GM19035 (cell line): ENCODE measurements at regions not wholly inside any gene's neighbourhood (a gene's known extent, or its start where the extent isn't known, plus 50 kb on each side); places are given as distances from the start of the nearest gene placed in this dataset.

Experiments
- ATAC-seq: cut with Tn5 transposase; IDR thresholded peaks from one replicate; pipeline ENCODE4 v1.9.1; 2021; ENCODE audit not compliant: unreplicated experiment

DNA sequence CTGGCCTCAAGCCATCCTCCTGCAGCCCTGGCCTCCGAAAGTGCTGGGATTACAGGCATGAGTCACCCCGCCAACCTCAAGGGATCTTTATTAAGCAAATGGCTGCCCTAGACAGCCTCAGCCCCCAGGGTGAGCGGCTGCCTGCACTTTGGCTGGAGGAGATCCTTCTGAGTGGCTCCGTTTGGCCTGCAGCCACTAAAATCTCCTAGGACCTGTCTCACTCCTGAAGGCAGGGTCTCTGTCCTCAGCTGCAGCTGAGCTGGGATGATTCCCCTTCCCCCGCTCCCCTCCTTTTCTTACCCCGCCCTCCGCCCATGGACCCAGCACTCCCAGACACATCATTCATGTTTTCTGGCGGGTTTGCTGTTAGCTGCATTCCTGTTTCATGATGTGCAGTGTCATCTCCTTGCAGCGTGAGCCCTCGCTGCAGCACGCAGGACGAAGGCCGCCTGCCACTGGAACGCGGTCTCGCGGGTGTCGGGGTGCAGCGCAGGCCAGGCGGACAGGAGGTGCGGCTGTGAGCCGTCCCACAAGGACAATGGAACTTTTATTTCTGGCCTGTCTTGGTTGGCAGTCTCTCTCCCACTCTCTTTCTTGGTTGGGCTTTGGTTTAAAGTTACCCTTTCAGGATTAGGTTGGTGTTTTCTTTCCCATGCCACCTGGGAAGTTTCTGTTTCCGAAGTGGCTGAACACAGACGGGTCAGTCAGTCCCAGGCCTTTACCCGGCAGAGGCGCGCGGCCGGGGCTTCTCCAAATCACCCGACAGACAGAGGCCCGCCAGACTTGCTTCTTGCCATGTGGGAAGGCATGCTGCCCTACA lies 137.1 kb downstream of the FOXD1 start:
- no peak for ATAC-seq

DNA sequence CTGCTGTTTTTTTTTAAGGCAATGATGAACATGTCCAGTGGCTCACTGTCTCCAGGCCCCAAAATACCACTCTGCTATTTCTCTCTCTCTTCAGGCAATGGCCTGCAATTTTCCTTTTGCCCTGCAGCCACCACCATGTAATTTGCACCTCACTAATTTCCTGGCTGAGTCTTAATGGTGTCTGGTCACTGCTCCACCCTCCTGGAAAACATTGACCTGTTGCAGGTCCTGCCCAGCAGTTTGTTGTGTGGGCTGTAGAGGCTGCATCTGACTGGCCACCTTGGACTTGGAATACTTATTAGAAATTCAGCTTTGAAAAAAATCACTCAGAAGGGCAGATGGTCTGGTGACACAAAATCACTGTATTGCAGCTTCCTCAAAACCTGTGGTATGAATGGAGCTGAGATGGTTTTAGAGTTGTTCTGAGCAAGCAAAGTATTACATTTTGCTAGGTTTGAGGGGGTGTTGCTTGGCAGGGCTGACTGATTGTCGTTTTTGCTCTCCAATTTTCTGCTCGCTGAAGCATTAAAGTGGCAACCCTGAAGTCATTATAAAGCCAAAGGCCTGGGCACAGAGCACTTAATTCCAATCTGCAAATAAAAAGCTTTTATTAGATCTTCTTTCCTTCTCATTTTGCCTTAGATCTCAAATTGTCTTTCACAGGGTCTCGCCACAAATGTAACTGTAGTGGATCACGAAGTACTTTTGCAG lies 134.8 kb downstream of the TMEM174 start:
- ATAC-seq = no peak

DNA sequence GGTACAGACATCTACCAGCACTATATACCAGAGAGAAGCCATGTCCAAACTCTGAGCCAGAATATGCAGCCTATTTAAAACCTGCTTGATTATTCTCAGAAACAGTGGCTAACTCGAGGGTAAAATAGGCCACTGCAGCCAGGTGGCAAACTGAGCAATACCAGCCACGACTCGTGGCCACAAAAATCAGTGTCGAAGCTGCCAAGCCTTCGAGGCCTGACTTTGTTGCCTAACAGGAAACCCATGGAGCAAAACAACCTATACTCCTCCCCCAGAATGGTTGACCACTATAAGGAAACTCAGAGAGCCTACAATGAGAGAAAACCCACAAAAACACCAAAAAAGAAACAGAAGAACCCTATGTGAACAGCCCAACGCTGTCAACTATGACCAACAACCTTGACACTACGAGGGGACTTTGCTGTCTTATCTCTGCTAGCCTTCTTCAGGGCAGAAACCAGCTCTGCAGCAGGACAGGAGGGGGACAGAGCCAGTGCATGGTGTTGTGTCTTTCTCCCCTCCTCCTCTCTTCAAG lies 133.8 kb downstream of the TMEM174 start:
- ATAC-seq = no peak

DNA sequence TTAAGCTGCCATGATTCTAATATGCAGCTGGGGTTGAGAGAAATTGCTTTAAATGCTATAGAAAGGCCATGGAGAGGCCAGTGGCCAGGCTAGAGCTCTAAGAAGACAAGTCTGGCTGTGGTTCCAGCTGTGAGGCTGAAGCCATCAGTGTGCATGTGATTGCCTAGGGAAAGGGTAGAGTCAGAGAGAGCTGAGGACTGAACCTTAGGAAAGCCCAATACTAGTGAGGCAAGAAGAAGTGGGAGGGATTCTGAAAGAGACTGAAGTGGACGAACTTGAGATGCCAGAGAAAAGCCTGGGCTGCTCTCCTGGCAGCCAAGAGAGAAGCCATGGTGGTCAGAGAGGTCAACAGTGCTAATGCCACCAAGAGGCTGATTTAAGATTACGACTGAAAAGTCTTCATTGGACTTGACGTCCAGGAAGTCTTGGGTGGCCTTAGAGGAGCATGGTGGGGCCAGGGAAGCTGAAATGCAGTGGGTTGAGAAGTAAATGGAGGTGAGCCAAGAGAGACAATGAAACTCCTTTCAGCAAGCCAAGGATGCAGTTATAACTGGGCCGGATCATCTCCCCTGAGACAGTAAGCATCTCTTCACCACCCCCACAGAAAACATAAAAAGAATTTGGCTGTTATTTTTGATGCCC lies 133.2 kb downstream of the TMEM174 start:
- no peak for ATAC-seq

DNA sequence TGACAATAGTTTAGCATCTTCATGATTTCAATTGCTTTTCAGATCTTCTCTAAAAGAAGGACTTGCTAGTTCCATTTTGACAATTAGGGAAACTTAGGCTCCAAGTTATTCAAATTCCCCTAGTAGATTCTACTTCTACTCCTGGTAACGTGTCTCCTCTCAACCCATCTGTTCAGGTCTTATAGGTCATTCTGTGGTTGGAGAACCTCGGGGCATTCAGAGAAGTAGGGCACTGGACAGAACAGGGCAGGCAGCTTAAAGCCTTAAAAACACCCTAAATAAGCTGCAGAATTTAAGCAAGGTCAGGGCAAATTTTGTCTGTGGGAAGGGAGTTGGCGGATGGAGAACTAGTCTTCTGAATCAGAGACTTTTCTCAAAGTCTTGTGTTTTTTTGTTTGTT lies 132.4 kb downstream of the TMEM174 start:
- ATAC-seq = no peak

DNA sequence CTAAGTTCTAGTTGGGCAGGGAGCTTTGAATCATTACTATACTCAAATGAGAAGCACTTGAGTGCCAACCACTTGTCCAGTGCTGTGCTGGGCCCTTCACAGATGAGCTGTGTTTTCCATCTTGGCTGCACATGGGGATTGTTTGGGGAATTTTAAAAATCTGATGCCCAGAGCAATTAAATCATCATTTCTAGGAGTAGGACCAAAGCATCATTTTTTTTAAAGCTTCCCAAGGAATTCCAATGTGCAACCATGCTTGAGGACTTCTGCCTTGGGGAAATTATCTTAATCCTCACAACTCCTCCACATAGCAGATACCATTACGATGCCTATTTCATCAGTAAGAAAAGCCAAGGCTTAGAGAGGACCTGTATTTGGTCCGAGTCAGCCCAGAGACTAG lies 131.4 kb downstream of the TMEM174 start:
- no peak for ATAC-seq

DNA sequence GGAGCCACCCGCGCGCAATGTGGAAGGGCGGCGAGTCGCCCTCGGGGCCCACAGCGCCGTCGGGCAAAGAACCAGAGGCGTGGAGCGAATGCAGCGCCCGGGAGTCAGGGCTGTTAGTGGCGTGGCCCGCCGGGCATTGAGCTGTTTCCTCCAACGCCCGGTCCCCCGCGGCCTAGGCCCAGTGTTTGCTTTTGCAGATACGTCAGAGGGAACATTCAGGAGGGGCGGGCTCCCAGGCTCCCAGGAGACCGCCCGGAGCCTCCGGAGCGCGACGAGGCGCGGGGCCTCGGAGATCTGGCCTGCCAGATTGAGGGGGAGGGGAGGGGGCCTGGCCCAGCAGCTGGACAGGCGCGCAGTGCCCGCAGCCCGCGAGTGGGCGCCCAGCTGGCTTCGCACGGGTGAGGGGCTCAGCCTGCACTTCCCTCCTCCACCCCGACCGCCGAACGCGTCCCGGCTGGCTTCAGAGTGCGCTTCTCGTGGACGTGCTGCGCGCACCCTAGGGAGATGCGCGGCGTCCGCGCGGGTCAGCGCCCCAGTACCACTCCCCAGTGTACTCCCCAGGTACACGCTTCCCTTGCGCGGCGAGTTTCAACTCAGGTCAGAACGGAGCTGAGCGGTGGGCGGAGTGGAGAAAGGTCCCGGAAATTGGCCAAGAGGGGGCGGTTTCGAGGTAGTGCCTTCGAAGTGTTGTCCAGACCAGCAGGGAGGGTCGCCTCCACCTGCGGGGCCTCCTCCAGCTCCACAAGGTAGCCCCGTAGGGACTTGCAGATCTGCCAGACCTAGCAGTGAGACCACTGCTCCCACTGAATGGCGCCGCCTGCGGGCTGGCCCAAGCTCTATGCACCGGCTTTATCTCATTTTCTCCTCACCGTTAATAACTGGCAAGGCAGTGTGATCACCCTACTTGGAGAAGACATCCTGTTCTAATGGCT lies 130.4 kb downstream of the TMEM174 start:
- no peak for ATAC-seq

DNA sequence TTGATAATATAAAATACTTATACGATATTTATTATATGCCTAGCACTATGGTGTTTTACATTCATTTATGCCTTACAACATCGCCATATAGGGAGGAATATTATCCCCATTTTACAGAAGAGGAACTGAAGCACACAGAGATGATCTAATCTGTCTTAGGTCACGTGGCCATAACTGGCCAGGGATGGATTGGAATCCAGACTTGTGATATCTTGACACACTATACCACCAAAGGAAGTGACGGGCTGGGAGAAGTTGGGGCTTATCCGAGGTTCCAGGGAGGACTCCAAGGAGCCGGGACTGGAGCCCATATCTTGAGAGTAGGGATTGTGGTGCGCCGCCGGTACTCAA lies 129.8 kb downstream of the TMEM174 start:
- ATAC-seq = no peak

DNA sequence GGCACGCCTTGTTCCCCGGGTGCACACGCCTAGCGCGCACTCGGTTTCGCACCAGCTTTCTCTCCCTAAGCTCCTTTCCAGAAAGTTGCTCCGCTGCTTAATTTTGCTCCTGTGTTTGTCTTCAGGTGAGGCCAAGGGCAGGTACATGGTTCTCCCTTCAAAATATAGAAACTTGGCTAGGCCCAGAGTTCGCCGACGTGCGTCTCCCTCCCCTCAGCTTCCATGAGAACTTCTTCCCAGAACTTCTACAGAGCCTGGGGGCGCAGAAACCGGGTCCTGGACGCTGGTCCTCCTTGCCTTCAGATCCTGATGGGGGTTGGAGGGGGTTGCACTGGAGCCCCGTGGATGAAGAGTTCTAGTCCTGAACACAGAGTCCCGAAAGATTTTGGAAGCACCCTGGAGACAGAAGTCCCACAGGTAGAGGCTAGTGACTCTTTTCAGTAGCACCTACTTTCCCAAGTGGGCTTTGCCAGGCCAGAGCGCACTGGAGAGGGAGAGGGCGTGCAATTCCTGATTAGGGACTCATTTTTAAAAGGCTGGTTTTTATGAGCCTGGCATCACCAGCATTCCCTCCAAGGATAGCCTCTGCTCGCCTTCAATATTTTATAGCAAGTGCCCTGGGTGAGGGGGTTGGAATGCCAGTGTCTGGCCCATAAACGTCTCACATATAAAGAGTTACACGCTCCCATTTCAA lies 128.4 kb downstream of the TMEM174 start:
- no peak for ATAC-seq

DNA sequence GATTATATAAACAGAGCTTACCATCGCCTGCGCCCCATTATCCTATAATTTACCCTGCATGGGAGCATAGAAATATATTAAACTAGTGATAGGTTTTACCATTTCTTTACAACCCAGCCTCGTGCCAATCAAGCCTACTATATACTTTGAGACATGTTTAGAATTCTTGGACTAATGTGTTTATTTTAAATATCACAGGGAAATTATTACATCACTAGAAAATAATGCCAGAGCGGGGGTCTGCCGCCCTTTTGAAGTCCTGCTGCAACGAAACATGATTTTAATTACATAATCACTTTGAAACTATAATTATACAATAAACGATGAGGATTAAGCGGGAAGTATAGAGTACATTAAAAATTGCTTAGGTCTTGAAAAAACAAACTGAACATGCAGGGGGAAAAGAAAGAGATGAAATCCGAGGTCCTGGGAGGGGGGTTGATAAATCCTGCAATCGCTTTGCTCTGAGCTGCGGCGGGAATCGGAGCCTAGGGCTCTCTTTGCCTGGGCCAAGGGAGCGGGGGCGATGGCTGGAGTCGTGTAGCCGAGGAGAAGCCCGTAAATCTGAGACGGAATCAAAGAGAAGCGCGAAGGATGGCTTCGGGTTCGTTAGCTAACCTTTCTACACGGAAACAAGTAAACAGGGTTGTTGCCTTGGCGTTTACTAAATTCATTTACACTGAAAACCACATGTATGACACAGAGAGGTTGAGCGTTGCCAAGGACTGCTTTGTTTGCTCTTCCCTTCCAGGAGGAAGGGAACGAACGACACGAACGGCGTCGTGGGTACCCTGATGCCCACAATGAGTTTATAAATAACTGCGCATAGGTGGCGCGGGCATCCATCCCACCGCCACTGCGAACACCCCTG lies 127.6 kb downstream of the TMEM174 start:
- ATAC-seq = no peak

DNA sequence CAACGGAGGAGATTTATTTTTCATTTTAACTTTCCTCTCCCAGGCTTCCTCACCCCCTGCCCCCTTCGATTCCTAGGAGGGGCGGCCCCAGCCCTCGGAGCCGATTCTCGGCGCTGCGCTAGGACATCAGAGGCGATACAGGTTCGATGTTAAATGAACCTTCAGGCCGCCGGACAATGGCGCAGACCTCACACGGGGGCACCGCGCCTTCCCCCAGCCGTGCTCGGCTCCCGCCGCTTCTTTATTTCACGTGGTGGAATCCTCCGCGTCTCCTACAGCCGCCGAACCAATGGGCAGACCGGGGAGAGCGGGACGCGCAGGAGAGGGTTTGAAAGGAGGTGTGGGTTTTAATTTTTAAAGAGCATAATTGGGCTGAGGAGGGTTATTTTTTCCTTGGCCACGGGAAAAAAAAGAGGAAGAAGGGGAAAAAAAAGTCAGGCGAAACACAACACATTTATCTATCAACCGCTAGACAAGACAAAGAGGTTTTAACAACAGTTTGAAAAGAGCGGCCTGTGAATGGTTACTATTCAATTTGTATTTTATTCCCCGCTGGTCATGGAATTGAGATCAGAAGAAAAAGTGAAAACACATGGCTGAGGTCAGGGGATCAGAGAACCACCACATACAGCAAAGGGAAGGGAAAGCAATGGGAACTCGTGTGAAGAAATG lies 126.8 kb downstream of the TMEM174 start:
- ATAC-seq = no peak

DNA sequence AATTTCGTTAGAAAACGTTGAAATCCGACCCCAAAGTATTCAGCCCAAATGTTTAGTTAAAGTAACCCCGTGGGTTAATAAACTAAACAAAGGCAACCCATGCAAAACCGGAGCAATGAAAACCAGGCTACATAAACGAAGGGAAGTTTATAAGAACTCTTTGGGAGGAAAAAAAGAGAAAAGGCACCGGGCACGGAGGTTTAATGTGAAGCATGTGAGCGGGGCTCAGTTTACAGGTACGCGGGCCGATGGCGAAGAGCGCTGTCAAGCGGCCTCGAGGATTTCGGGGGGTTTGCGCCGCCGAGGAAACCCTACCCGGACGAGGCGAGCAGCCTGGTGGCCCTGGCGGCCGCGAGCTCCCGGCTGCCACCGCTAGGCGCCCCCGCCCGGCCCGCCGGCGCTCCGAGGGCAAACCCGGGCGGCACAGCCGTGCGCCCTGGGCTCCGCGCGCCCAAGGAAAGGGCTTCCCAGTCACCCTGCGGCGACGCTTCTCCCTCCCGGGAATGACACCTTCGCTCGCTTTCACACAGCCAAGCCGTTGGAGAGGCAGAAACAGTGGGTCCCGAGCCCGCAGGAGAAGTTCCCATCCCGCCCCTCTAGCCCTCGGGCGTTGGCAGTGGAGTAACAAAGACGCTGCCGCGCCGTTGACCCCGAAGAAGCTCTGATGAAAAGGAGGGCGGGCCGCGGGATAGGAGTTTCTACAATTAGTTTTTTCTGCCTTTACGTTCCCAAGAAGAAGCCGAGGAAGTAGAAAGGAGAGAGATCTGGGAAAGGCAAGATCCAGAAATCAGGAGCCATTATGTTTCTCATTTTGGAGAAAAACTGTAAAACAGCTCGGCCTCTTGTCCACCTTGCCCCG lies 126.0 kb downstream of the TMEM174 start:
- no peak for ATAC-seq

DNA sequence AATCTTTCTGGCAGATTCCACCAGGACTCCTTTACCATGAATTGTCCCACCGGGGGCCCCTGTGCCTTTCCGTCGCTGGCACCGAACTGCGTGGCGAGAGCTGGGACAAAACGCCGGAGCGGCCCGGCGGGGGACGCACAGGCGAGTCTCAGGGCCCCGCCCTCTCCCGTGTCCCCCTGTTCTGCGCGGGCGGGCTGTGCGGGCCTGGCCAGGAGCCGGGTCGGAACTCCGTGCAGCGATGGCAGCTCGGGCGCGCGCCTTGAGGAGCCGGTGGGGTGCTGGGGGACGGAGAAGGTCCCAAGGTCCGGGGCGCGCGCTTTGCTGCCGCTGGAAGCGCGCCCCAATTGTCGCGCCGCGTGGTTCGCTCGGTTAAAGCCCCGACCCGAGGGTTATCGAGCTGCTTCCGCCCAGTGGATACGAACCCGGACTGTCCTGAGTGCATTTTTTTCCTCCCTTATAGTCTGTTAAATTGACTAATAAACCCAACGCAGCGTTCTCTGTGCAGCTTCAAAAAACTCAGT lies 125.3 kb downstream of the TMEM174 start:
- ATAC-seq = no peak

DNA sequence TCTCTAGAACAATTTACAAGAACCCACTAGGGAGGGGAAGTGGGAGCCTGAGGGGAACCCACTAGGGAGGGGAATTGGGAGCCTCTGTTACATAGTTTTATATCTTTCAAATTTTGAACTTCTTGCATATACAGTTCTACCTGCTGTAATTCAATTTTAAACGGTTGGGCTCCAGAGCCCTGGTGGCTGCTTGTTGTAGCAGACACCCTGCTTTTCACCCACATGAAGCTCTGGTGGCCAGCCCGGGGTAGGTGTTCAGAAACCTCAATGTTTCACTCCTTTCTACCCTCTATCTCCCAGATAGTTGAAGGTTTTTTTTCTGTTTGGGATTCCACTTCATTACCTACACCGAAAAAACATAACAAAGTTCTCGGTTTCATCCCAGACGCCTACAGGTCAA lies 124.4 kb downstream of the TMEM174 start:
- no peak for ATAC-seq

DNA sequence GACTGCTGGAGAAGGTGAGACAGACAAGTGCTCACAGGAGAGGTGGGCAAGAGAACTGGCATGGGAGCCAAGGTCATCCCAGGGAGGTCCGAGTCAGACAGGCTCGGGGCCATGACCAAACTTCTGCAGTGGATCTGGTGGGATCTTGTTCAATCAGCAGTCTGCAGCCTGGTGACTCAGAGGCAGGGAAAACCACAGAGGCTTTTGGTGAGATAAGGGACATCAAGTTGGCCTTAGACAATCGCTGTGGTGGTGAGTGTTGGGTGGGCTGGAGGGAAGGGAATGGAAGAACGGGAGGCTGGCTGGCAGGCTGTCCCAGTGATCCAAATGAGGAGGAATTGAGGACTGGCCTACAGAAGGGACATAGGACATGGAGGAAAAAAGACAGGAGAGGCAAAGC lies 123.8 kb downstream of the TMEM174 start:
- no peak for ATAC-seq

DNA sequence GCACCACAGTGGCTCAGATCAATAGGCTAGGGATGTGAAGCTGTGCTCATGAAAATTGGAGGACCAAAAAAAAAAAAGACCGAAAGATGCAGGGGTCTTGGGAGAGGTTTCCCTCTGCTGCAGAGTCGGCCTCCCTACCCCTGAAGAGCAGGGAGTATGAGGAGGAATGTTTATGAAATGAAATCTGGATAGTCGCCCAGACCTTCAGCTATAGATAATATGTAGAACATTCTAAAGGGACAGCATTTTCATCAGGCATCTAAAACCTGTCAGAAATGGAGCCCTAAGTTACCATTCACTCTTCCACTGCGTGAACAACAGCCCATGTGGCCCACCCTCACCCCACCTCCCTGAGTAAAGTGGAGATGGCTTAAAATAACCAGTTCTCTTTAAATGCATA lies 122.9 kb downstream of the TMEM174 start:
- ATAC-seq = no peak

DNA sequence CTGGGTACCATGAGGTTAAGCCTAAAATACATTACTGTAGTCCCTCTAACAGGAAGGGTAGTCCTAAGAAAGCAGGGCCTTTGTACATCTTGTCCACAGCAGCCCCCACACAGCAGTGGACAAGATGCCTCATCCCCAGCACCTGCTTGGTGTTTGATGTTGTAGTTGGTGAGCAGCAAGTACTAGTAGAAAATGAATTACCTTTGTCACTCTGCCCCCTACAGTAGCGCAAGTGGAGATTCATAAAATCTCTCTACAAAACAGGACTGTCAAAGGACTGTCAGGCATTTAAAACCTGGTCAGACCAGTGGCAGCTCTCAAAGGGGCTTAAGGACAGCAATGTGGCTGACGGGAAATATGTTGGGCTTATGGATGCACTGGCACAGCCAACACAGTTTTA lies 122.5 kb downstream of the TMEM174 start:
- ATAC-seq = no peak
